SW480 (cell line): ENCODE measurements at regions not wholly inside any gene's neighbourhood (a gene's known extent, or its start where the extent isn't known, plus 50 kb on each side); places are given as distances from the start of the nearest gene placed in this dataset.
"Not testable (repeated sequence)": the region's sequence is repeated elsewhere in the genome, so short reads cannot be mapped to it uniquely, and the experiment has no call there.

Experiments used
- DNase-seq: peaks from one replicate; pipeline ENCODE4 v3.0.0-alpha.2; 2016; ENCODE audit warnings: low spot score

- no peak for DNase-seq
These were observed 118.7 kb downstream of the BEND2 start for GRCh38 chrX:18102006-18102405.

GRCh38 chrX:18101087-18101486, 119.6 kb downstream of the BEND2 start:
- DNase-seq: no peak

GRCh38 chrX:18099745-18100144, 120.9 kb downstream of the BEND2 start:
- DNase-seq: no peak

GRCh38 chrX:18098763-18099162, 121.9 kb downstream of the BEND2 start:
- no peak for DNase-seq

GRCh38 chrX:18076434-18076833, 144.3 kb downstream of the BEND2 start:
- DNase-seq: no peak

GRCh38 chrX:18075603-18076002, 145.1 kb downstream of the BEND2 start:
- DNase-seq: no peak

- DNase-seq: not testable (repeated sequence)
These were observed 152.6 kb downstream of the BEND2 start for GRCh38 chrX:18068045-18068444.

GRCh38 chrX:18065956-18066355, 154.7 kb downstream of the BEND2 start:
- no peak for DNase-seq

GRCh38 chrX:18051690-18052089, 169.0 kb downstream of the BEND2 start:
- DNase-seq: no peak

- DNase-seq: no peak
These were observed 173.2 kb downstream of the BEND2 start for GRCh38 chrX:18047491-18047890.

GRCh38 chrX:18045436-18045835, 175.2 kb downstream of the BEND2 start:
- no peak for DNase-seq

- no peak for DNase-seq
These were observed 177.9 kb downstream of the BEND2 start for GRCh38 chrX:18042776-18043175.

- DNase-seq: no peak
These were observed 179.0 kb downstream of the BEND2 start for GRCh38 chrX:18041656-18042055.

GRCh38 chrX:18039023-18039422, 177.9 kb upstream of the RAI2 start:
- no peak for DNase-seq

- DNase-seq: no peak
These were observed 175.3 kb upstream of the RAI2 start for GRCh38 chrX:18036394-18036793.

- no peak for DNase-seq
These were observed 173.8 kb upstream of the RAI2 start for GRCh38 chrX:18034945-18035344.

- no peak for DNase-seq
These were observed 173.4 kb upstream of the RAI2 start for GRCh38 chrX:18034504-18034903.

GRCh38 chrX:18032486-18033221, 171.6 kb upstream of the RAI2 start:
- DNase-seq: no peak

- DNase-seq: no peak
These were observed 170.8 kb upstream of the RAI2 start for GRCh38 chrX:18031726-18032375.

GRCh38 chrX:18030656-18031055, 169.6 kb upstream of the RAI2 start:
- not testable (repeated sequence) for DNase-seq

- peak; percentile 24 for DNase-seq
These were observed 165.1 kb upstream of the RAI2 start for GRCh38 chrX:18026166-18026565.

- DNase-seq: no peak
These were observed 156.3 kb upstream of the RAI2 start for GRCh38 chrX:18017411-18017810.

- no peak for DNase-seq
These were observed 155.8 kb upstream of the RAI2 start for GRCh38 chrX:18016941-18017340.

- no peak for DNase-seq
These were observed 149.2 kb upstream of the RAI2 start for GRCh38 chrX:18010253-18010652.
